Karpas-422 (cell line): ENCODE measurements at regions not wholly inside any gene's neighbourhood (a gene's known extent, or its start where the extent isn't known, plus 50 kb on each side); places are given as distances from the start of the nearest gene placed in this dataset.
"Not testable (repeated sequence)": the region's sequence is repeated elsewhere in the genome, so short reads cannot be mapped to it uniquely, and the experiment has no call there.

Experiments
- DNase-seq: peaks from one replicate; pipeline ENCODE4 v3.0.0-alpha.2; 2015
- H2AFZ ChIP-seq: fragments of 200-600 bp; sonication (generic); 2 replicates; pipeline ENCODE4 v1.6.1; 2014; ENCODE audit warnings: antibody characterized with exemption, low read length, mixed read lengths
- H3K27ac ChIP-seq: fragments of 200-600 bp; sonication (generic); 2 replicates; pipeline ENCODE4 v1.5.1; 2014; ENCODE audit warnings: mild to moderate bottlenecking, low read length, moderate library complexity
- H3K27me3 ChIP-seq: fragments of 200-600 bp; sonication (generic); 2 replicates; pipeline ENCODE4 v1.6.1; 2014; ENCODE audit warnings: low read length, mixed read lengths
- H3K36me3 ChIP-seq: fragments of 200-600 bp; sonication (generic); 2 replicates; pipeline ENCODE4 v1.6.1; 2014; ENCODE audit warnings: low read length, mixed read lengths; ENCODE audit not compliant: insufficient read depth
- H3K4me1 ChIP-seq: fragments of 200-600 bp; sonication (generic); 2 replicates; pipeline ENCODE4 v1.6.1; 2014; ENCODE audit warnings: mild to moderate bottlenecking, low read length, mixed read lengths
- H3K4me2 ChIP-seq: fragments of 200-600 bp; sonication (generic); 2 replicates; pipeline ENCODE4 v1.6.1; 2014; ENCODE audit warnings: low read length, low read depth, mild to moderate bottlenecking; ENCODE audit not compliant: poor library complexity, severe bottlenecking
- H3K4me3 ChIP-seq: fragments of 200-600 bp; sonication (generic); 2 replicates; pipeline ENCODE4 v1.5.1; 2014; ENCODE audit warnings: mild to moderate bottlenecking, antibody characterized with exemption, low read length, mixed read lengths
- H3K79me2 ChIP-seq: fragments of 200-600 bp; sonication (generic); 2 replicates; pipeline ENCODE4 v1.6.1; 2014; ENCODE audit warnings: mild to moderate bottlenecking, low read length, mixed read lengths
- H3K9ac ChIP-seq: fragments of 200-600 bp; sonication (generic); 2 replicates; pipeline ENCODE4 v1.6.0; 2014; ENCODE audit warnings: low read length
- H3K9me2 ChIP-seq: fragments of 200-600 bp; sonication (generic), shearing (Covaris generic); replicated peaks from 2 replicates; pipeline ENCODE4 v1.6.0; 2014; ENCODE audit warnings: mild to moderate bottlenecking, low read length, moderate library complexity; ENCODE audit not compliant: insufficient read depth
- H3K9me3 ChIP-seq: fragments of 300-700, 200-600 bp; sonication (generic); 2 replicates; pipeline ENCODE4 v1.6.1; 2014; ENCODE audit warnings: low read length, mixed read lengths
- H4K20me1 ChIP-seq: fragments of 200-600 bp; sonication (generic); 2 replicates; pipeline ENCODE4 v1.6.1; 2014; ENCODE audit warnings: mild to moderate bottlenecking, antibody characterized with exemption, low read length, low read depth; ENCODE audit not compliant: insufficient read depth

GRCh38 chr4:91746551-91746950, 557.2 kb upstream of the GRID2 start:
- no peaks in the 10 kb centered on the region for H3K79me2 ChIP-seq
- no peak overlapping the region for H2AFZ ChIP-seq
- H3K4me1 ChIP-seq: no peaks in the 10 kb centered on the region
- H4K20me1 ChIP-seq: no peaks in the 10 kb centered on the region
- H3K27me3 ChIP-seq: no peaks in the 10 kb centered on the region
- no peak overlapping the region for H3K4me2 ChIP-seq
- DNase-seq: no peak
- H3K9me2 ChIP-seq: no peaks in the 10 kb centered on the region
- H3K9me3 ChIP-seq: peaks cover 21% of the 10 kb centered on the region
- H3K4me3 ChIP-seq: no peak overlapping the region
- H3K27ac ChIP-seq: no peak overlapping the region
- no peaks in the 10 kb centered on the region for H3K36me3 ChIP-seq
- H3K9ac ChIP-seq: no peak overlapping the region

DNA sequence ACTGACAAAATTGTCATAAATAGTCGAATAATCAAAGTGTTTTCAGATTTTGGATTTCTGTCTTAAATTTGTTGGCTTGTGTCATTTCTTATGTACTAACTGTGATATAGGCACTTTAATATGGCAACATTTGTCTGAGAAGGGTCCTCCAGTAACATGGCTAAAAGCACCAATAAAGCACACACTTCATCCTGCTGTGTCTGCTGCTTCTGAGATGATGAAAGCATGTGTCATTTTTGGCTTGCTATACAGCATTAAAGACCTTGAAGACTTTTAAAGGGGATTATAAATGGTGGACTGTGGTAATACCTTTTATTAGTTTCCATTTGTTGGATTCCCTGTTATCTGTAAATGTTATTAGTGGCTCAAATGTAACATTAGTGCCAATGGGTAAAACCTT, 551.8 kb upstream of the GRID2 start:
- H3K9me2 ChIP-seq: no peaks in the 10 kb centered on the region
- H3K9ac ChIP-seq: no peak overlapping the region
- H3K27me3 ChIP-seq: no peaks in the 10 kb centered on the region
- no peak overlapping the region for H3K4me2 ChIP-seq
- no peaks in the 10 kb centered on the region for H3K4me1 ChIP-seq
- no peak for DNase-seq
- peaks cover 32% of the 10 kb centered on the region for H3K9me3 ChIP-seq
- no peak overlapping the region for H2AFZ ChIP-seq
- H4K20me1 ChIP-seq: no peaks in the 10 kb centered on the region
- H3K79me2 ChIP-seq: no peaks in the 10 kb centered on the region
- H3K4me3 ChIP-seq: no peak overlapping the region
- no peak overlapping the region for H3K27ac ChIP-seq
- H3K36me3 ChIP-seq: no peaks in the 10 kb centered on the region

GRCh38 chr4:91754716-91755115, 549.0 kb upstream of the GRID2 start:
- Histone ChIP-seq H3K4me2 (no peak overlapping the region), H3K36me3 (no peaks in the 10 kb centered on the region), H3K27ac (no peak overlapping the region), H3K9me3 (peaks cover 25% of the 10 kb centered on the region), H3K9me2 (no peaks in the 10 kb centered on the region), H2AFZ (no peak overlapping the region), H3K9ac (no peak overlapping the region), H4K20me1 (no peaks in the 10 kb centered on the region), H3K79me2 (no peaks in the 10 kb centered on the region), H3K4me3 (no peak overlapping the region), H3K27me3 (no peaks in the 10 kb centered on the region), H3K4me1 (no peaks in the 10 kb centered on the region)
- no peak for DNase-seq

GRCh38 chr4:91758487-91758886, 545.3 kb upstream of the GRID2 start:
- H2AFZ ChIP-seq: no peak overlapping the region
- no peaks in the 10 kb centered on the region for H3K27me3 ChIP-seq
- H3K4me1 ChIP-seq: no peaks in the 10 kb centered on the region
- no peaks in the 10 kb centered on the region for H3K9me2 ChIP-seq
- H3K9me3 ChIP-seq: peaks cover 22% of the 10 kb centered on the region
- H3K27ac ChIP-seq: no peak overlapping the region
- DNase-seq: no peak
- H4K20me1 ChIP-seq: no peaks in the 10 kb centered on the region
- H3K4me3 ChIP-seq: no peak overlapping the region
- H3K9ac ChIP-seq: no peak overlapping the region
- H3K36me3 ChIP-seq: no peaks in the 10 kb centered on the region
- no peak overlapping the region for H3K4me2 ChIP-seq
- no peaks in the 10 kb centered on the region for H3K79me2 ChIP-seq

- H3K4me1 ChIP-seq: no peaks in the 10 kb centered on the region
- H3K36me3 ChIP-seq: no peaks in the 10 kb centered on the region
- no peaks in the 10 kb centered on the region for H3K79me2 ChIP-seq
- peaks cover 14% of the 10 kb centered on the region for H3K9me3 ChIP-seq
- H3K9me2 ChIP-seq: no peaks in the 10 kb centered on the region
- no peaks in the 10 kb centered on the region for H3K27me3 ChIP-seq
- no peak overlapping the region for H3K4me2 ChIP-seq
- no peak overlapping the region for H3K4me3 ChIP-seq
- no peaks in the 10 kb centered on the region for H4K20me1 ChIP-seq
- H2AFZ ChIP-seq: no peak overlapping the region
- no peak overlapping the region for H3K27ac ChIP-seq
- no peak for DNase-seq
- H3K9ac ChIP-seq: no peak overlapping the region
Measured at GRCh38 chr4:91764085-91764484, 539.7 kb upstream of the GRID2 start.

DNA sequence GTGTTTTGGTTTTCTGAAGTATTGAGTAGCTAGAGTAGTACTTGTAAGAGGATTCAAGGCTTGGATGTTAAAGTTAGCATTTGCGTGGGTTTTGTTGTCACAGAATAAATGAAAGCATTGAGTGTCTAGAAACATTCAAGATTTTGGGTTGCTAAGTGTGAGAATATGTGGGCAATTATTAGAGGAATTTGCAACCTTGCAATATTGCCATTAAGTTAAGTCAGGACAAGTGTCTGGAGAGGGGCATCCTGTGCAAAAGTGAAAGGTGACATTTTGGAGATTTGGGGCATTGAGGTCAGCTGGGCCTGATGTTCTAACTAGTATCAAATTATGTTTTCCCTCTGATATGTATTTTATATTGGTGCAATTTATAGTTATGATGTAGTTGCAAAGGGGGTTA, 533.9 kb upstream of the GRID2 start:
- Histone ChIP-seq H3K27me3 (no peaks in the 10 kb centered on the region), H3K79me2 (no peaks in the 10 kb centered on the region), H3K9ac (no peak overlapping the region), H3K36me3 (no peaks in the 10 kb centered on the region), H2AFZ (no peak overlapping the region), H3K4me1 (no peaks in the 10 kb centered on the region), H4K20me1 (no peaks in the 10 kb centered on the region), H3K4me2 (no peak overlapping the region), H3K4me3 (no peak overlapping the region), H3K9me3 (peaks cover 18% of the 10 kb centered on the region), H3K9me2 (no peaks in the 10 kb centered on the region), H3K27ac (no peak overlapping the region)
- DNase-seq: no peak

DNA sequence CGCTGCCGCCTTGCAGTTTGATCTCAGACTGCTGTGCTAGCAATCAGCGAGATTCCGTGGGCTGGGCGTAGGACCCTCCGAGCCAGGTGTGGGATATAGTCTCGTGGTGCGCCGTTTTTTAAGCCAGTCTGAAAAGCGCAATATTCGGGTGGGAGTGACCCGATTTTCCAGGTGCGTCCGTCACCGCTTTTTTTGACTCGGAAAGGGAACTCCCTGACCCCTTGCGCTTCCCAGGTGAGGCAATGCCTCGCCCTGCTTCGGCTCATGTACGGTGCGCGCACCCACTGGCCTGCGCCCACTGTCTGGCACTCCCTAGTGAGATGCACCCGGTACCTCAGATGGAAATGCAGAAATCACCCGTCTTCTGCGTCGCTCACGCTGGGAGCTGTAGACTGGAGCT, 512.1 kb upstream of the GRID2 start:
- not testable (repeated sequence) for H3K4me1 ChIP-seq, H2AFZ ChIP-seq, H3K9me2 ChIP-seq, H3K36me3 ChIP-seq, H3K79me2 ChIP-seq, H3K27ac ChIP-seq, H4K20me1 ChIP-seq, H3K4me2 ChIP-seq, DNase-seq, H3K27me3 ChIP-seq, H3K4me3 ChIP-seq, H3K9ac ChIP-seq
- 0 out of 2 replicates have a peak, but pooled peaks cover 10% of the 10 kb centered on the region for H3K9me3 ChIP-seq

GRCh38 chr4:91795947-91796346, 507.8 kb upstream of the GRID2 start:
- Histone ChIP-seq H3K27me3 (no peaks in the 10 kb centered on the region), H3K4me1 (no peaks in the 10 kb centered on the region), H3K9ac (no peak overlapping the region), H3K9me3 (peaks cover 13% of the 10 kb centered on the region; the same call in 1 of the 2 replicates), H2AFZ (no peak overlapping the region), H3K27ac (no peak overlapping the region), H3K4me3 (no peak overlapping the region), H3K36me3 (no peaks in the 10 kb centered on the region), H3K4me2 (no peak overlapping the region), H3K79me2 (no peaks in the 10 kb centered on the region), H4K20me1 (no peaks in the 10 kb centered on the region), H3K9me2 (no peaks in the 10 kb centered on the region)
- DNase-seq: no peak

GRCh38 chr4:91812319-91812718, 491.4 kb upstream of the GRID2 start:
- no peaks in the 10 kb centered on the region for H4K20me1 ChIP-seq
- H3K4me1 ChIP-seq: no peaks in the 10 kb centered on the region
- no peak overlapping the region for H3K9ac ChIP-seq
- no peaks in the 10 kb centered on the region for H3K36me3 ChIP-seq
- DNase-seq: no peak
- H3K27ac ChIP-seq: no peak overlapping the region
- H3K4me3 ChIP-seq: no peak overlapping the region
- peaks cover 32% of the 10 kb centered on the region for H3K9me3 ChIP-seq
- no peaks in the 10 kb centered on the region for H3K27me3 ChIP-seq
- H3K4me2 ChIP-seq: no peak overlapping the region
- H3K79me2 ChIP-seq: no peaks in the 10 kb centered on the region
- H2AFZ ChIP-seq: no peak overlapping the region
- H3K9me2 ChIP-seq: no peaks in the 10 kb centered on the region; the same call in 1 of the 2 replicates
